K562 (cell line): ENCODE measurements at regions not wholly inside any gene's neighbourhood (a gene's known extent, or its start where the extent isn't known, plus 50 kb on each side); places are given as distances from the start of the nearest gene placed in this dataset.

Experiments used
- HIVEP1 ChIP-seq: fragments of 250-450 bp; sonication (Bioruptor Pico); IDR thresholded peaks from 2 replicates; pipeline ENCODE4 v1.4.0; 2020; ENCODE audit warnings: mild to moderate bottlenecking
- ZNF354B ChIP-seq: fragments of 250-450 bp; sonication (Bioruptor Pico); IDR thresholded peaks from 2 replicates; pipeline ENCODE4 v1.4.0; 2020
- ZNF445 ChIP-seq: fragments of 250-450 bp; sonication (Bioruptor Pico); IDR thresholded peaks from 2 replicates; pipeline ENCODE4 v1.4.0; 2020; ENCODE audit warnings: low read depth, mild to moderate bottlenecking, moderate library complexity
- ZNF766 ChIP-seq: fragments of 200-800 bp; sonication (Bioruptor generic); conservative IDR thresholded peaks from 2 replicates; pipeline ENCODE4 v1.6.1; 2016; ENCODE audit warnings: missing genetic modification characterization, missing compliant biosample characterization
- TF ChIP-seq, protein P1 (sequence below): fragments of 200-600 bp; sonication (generic); IDR thresholded peaks from one replicate; pipeline ENCODE4 v1.6.1; 2012; ENCODE audit warnings: mild to moderate bottlenecking, low read depth, low read length, inconsistent platforms

DNA sequence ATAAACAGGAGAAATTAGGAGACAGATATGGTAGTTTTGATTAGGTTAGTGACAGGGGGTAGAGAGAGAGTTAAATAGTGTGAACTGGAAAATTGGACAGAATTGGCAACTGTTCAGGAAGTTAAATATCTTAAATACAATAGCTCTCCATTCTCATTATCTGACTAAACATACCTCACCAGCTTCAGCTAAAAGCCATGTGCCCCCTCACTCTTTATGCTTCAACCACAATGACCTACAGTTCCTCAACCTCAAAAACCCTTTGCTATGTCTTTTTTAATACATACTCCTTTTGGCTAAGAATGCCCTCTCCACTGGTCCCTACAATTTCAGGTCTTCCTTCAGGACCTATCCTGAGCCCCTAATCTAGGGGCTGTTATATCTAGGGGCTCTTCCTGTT, 740.2 kb upstream of the ZEB2 start (continued):
- TF ChIP-seq ZNF766 (CRISPR knock-in tag) (no peak), ZNF354B (no peak), ZNF445 (CRISPR knock-in tag) (no peak), HIVEP1 (no peak)
- TF ChIP-seq, protein P1, sequence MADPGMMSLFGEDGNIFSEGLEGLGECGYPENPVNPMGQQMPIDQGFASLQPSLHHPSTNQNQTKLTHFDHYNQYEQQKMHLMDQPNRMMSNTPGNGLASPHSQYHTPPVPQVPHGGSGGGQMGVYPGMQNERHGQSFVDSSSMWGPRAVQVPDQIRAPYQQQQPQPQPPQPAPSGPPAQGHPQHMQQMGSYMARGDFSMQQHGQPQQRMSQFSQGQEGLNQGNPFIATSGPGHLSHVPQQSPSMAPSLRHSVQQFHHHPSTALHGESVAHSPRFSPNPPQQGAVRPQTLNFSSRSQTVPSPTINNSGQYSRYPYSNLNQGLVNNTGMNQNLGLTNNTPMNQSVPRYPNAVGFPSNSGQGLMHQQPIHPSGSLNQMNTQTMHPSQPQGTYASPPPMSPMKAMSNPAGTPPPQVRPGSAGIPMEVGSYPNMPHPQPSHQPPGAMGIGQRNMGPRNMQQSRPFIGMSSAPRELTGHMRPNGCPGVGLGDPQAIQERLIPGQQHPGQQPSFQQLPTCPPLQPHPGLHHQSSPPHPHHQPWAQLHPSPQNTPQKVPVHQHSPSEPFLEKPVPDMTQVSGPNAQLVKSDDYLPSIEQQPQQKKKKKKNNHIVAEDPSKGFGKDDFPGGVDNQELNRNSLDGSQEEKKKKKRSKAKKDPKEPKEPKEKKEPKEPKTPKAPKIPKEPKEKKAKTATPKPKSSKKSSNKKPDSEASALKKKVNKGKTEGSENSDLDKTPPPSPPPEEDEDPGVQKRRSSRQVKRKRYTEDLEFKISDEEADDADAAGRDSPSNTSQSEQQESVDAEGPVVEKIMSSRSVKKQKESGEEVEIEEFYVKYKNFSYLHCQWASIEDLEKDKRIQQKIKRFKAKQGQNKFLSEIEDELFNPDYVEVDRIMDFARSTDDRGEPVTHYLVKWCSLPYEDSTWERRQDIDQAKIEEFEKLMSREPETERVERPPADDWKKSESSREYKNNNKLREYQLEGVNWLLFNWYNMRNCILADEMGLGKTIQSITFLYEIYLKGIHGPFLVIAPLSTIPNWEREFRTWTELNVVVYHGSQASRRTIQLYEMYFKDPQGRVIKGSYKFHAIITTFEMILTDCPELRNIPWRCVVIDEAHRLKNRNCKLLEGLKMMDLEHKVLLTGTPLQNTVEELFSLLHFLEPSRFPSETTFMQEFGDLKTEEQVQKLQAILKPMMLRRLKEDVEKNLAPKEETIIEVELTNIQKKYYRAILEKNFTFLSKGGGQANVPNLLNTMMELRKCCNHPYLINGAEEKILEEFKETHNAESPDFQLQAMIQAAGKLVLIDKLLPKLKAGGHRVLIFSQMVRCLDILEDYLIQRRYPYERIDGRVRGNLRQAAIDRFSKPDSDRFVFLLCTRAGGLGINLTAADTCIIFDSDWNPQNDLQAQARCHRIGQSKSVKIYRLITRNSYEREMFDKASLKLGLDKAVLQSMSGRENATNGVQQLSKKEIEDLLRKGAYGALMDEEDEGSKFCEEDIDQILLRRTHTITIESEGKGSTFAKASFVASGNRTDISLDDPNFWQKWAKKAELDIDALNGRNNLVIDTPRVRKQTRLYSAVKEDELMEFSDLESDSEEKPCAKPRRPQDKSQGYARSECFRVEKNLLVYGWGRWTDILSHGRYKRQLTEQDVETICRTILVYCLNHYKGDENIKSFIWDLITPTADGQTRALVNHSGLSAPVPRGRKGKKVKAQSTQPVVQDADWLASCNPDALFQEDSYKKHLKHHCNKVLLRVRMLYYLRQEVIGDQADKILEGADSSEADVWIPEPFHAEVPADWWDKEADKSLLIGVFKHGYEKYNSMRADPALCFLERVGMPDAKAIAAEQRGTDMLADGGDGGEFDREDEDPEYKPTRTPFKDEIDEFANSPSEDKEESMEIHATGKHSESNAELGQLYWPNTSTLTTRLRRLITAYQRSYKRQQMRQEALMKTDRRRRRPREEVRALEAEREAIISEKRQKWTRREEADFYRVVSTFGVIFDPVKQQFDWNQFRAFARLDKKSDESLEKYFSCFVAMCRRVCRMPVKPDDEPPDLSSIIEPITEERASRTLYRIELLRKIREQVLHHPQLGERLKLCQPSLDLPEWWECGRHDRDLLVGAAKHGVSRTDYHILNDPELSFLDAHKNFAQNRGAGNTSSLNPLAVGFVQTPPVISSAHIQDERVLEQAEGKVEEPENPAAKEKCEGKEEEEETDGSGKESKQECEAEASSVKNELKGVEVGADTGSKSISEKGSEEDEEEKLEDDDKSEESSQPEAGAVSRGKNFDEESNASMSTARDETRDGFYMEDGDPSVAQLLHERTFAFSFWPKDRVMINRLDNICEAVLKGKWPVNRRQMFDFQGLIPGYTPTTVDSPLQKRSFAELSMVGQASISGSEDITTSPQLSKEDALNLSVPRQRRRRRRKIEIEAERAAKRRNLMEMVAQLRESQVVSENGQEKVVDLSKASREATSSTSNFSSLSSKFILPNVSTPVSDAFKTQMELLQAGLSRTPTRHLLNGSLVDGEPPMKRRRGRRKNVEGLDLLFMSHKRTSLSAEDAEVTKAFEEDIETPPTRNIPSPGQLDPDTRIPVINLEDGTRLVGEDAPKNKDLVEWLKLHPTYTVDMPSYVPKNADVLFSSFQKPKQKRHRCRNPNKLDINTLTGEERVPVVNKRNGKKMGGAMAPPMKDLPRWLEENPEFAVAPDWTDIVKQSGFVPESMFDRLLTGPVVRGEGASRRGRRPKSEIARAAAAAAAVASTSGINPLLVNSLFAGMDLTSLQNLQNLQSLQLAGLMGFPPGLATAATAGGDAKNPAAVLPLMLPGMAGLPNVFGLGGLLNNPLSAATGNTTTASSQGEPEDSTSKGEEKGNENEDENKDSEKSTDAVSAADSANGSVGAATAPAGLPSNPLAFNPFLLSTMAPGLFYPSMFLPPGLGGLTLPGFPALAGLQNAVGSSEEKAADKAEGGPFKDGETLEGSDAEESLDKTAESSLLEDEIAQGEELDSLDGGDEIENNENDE = no peak
